ENCODE measurements at regions not wholly inside any gene's neighbourhood (a gene's known extent, or its start where the extent isn't known, plus 50 kb on each side); places are given as distances from the start of the nearest gene placed in this dataset.

GRCh38 chr1:162988869-162989268, 80.3 kb upstream of the RGS4 start:
- Histone ChIP-seq H3K79me2 (ENCODE audit: insufficient read depth, low read length) (no peaks in the 10 kb centered on the region), H3K36me3 (ENCODE audit: insufficient read depth, low read length) (no peaks in the 10 kb centered on the region), H3K4me3 (ENCODE audit: low read depth, low read length, poor library complexity, severe bottlenecking) (no peak overlapping the region), H3K9me2 (ENCODE audit: low read depth, low read length) (no peaks in the 10 kb centered on the region), H4K20me1 (ENCODE audit: insufficient read depth, low read length) (no peaks in the 10 kb centered on the region), H2AFZ (ENCODE audit: low read length) (no peak overlapping the region), H3F3A (ENCODE audit: insufficient read depth, low read length) (no peaks in the 10 kb centered on the region), H3K4me2 (ENCODE audit: low read length) (no peak overlapping the region), H3K9me3 (ENCODE audit: low read length) (no peaks in the 10 kb centered on the region), H3K4me1 (ENCODE audit: insufficient read depth, low read length, severe bottlenecking) (no peaks in the 10 kb centered on the region), H3K27ac (ENCODE audit: low read depth, low read length, poor library complexity, severe bottlenecking) (no peak overlapping the region), H3K9ac (ENCODE audit: low read length) (no peak overlapping the region), H3K27me3 (ENCODE audit: insufficient read depth, low read length) (no peaks in the 10 kb centered on the region)
- TF ChIP-seq CTCF (IDR thresholded peaks at IDR 0.05; ENCODE audit: low read length) (no peak), EZH2 (IDR thresholded peaks at IDR 0.05; ENCODE audit: borderline replicate concordance, low read length) (no peak)

- Histone ChIP-seq H3K9me2 (ENCODE audit: low read depth, low read length) (no peaks in the 10 kb centered on the region), H3K4me2 (ENCODE audit: low read length) (no peak overlapping the region), H3F3A (ENCODE audit: insufficient read depth, low read length) (no peaks in the 10 kb centered on the region), H2AFZ (ENCODE audit: low read length) (no peak overlapping the region), H3K4me1 (ENCODE audit: insufficient read depth, low read length, severe bottlenecking) (no peaks in the 10 kb centered on the region), H4K20me1 (ENCODE audit: insufficient read depth, low read length) (no peaks in the 10 kb centered on the region), H3K79me2 (ENCODE audit: insufficient read depth, low read length) (no peaks in the 10 kb centered on the region), H3K4me3 (ENCODE audit: low read depth, low read length, poor library complexity, severe bottlenecking) (no peak overlapping the region), H3K9ac (ENCODE audit: low read length) (no peak overlapping the region), H3K9me3 (ENCODE audit: low read length) (no peaks in the 10 kb centered on the region), H3K27ac (ENCODE audit: low read depth, low read length, poor library complexity, severe bottlenecking) (no peak overlapping the region), H3K27me3 (ENCODE audit: insufficient read depth, low read length) (no peaks in the 10 kb centered on the region), H3K36me3 (ENCODE audit: insufficient read depth, low read length) (no peaks in the 10 kb centered on the region)
- no peak for TF ChIP-seq EZH2 (IDR thresholded peaks at IDR 0.05; ENCODE audit: borderline replicate concordance, low read length)
- TF ChIP-seq CTCF (IDR thresholded peaks at IDR 0.05; ENCODE audit: low read length): no peak
Observed at GRCh38 chr1:162987866-162988265, 81.3 kb upstream of the RGS4 start.

- H3K9me2 ChIP-seq (ENCODE audit: low read depth, low read length): no peaks in the 10 kb centered on the region
- no peak overlapping the region for H3K4me3 ChIP-seq (ENCODE audit: low read depth, low read length, poor library complexity, severe bottlenecking)
- H3K9me3 ChIP-seq (ENCODE audit: low read length): no peaks in the 10 kb centered on the region
- H3K79me2 ChIP-seq (ENCODE audit: insufficient read depth, low read length): no peaks in the 10 kb centered on the region
- no peak overlapping the region for H3K9ac ChIP-seq (ENCODE audit: low read length)
- H3K27me3 ChIP-seq (ENCODE audit: insufficient read depth, low read length): no peaks in the 10 kb centered on the region
- H3F3A ChIP-seq (ENCODE audit: insufficient read depth, low read length): no peaks in the 10 kb centered on the region
- H3K4me2 ChIP-seq (ENCODE audit: low read length): no peak overlapping the region
- H4K20me1 ChIP-seq (ENCODE audit: insufficient read depth, low read length): no peaks in the 10 kb centered on the region
- no peak for TF ChIP-seq CTCF (IDR thresholded peaks at IDR 0.05; ENCODE audit: low read length)
- TF ChIP-seq EZH2 (IDR thresholded peaks at IDR 0.05; ENCODE audit: borderline replicate concordance, low read length): no peak
- no peaks in the 10 kb centered on the region for H3K4me1 ChIP-seq (ENCODE audit: insufficient read depth, low read length, severe bottlenecking)
- H3K27ac ChIP-seq (ENCODE audit: low read depth, low read length, poor library complexity, severe bottlenecking): no peak overlapping the region
- no peaks in the 10 kb centered on the region for H3K36me3 ChIP-seq (ENCODE audit: insufficient read depth, low read length)
- no peak overlapping the region for H2AFZ ChIP-seq (ENCODE audit: low read length)
Observed at GRCh38 chr1:162985816-162986435, 83.2 kb upstream of the RGS4 start.
